Peyer's patch (tissue), 4 donors: ENCODE measurements at regions not wholly inside any gene's neighbourhood (a gene's known extent, or its start where the extent isn't known, plus 50 kb on each side); places are given as distances from the start of the nearest gene placed in this dataset.

Experiments
- POLR2A ChIP-seq, 2 donors: fragments of 450-650 bp; IDR thresholded peaks; one replicate each; pipeline ENCODE4 v1.5.1; 2017; ENCODE audit warnings: antibody characterized with exemption in 2 of 2, mild to moderate bottlenecking in 2 of 2, moderate library complexity in 2 of 2
- TF ChIP-seq, protein P1 (sequence below), 6 experiments: fragments of 450-650 bp in 4 of 6; fragments of 200-600 bp in 2 of 6; sonication (generic) in 1 of 6; IDR thresholded peaks; one replicate each; pipeline ENCODE4 v1.5.1; 2017 to 2019; ENCODE audit warnings: antibody characterized with exemption in 6 of 6, mild to moderate bottlenecking in 3 of 6, moderate library complexity in 1 of 6

DNA sequence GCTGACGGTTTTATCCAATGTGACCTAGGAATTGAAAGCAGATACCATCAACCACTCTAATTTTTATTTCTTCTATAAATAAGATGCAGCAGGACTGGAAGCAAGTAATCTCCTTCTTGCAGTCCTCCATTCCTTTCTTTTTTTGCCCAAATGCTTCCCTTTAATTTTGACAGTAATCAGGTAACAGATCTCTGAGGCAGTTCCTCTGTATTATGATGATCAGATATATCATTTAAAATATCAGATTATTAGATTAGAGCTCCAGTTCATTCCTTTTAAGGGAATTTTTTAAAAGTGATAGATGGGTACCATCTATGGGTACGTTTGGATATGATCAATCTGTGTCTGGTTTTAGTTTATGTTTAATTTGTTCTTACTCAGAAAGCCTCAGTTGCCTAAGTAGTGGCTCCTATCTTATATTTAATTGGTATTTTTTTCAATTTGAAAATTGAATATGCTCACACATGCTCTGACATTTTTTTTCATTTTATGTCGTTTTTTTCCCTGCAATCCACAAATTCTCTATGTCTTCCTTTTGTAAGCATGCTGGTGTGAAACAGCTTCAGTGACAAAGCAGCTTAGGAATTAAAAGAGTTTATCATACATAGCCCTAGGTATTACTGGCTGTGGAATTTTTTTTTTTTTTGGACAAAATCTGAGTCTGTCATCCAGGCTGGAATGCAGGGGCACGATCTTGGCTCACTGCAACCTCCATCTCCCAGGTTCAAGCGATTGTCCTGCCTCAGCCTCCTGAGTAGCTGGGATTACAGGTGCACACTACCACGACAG lies 73.7 kb upstream of the ANK2 start:
- TF ChIP-seq POLR2A (IDR thresholded peaks at IDR 0.05): no peak
- TF ChIP-seq, protein P1, sequence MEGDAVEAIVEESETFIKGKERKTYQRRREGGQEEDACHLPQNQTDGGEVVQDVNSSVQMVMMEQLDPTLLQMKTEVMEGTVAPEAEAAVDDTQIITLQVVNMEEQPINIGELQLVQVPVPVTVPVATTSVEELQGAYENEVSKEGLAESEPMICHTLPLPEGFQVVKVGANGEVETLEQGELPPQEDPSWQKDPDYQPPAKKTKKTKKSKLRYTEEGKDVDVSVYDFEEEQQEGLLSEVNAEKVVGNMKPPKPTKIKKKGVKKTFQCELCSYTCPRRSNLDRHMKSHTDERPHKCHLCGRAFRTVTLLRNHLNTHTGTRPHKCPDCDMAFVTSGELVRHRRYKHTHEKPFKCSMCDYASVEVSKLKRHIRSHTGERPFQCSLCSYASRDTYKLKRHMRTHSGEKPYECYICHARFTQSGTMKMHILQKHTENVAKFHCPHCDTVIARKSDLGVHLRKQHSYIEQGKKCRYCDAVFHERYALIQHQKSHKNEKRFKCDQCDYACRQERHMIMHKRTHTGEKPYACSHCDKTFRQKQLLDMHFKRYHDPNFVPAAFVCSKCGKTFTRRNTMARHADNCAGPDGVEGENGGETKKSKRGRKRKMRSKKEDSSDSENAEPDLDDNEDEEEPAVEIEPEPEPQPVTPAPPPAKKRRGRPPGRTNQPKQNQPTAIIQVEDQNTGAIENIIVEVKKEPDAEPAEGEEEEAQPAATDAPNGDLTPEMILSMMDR (IDR thresholded peaks at IDR 0.05): no peak
